Iris pigment epithelial cell (primary cell): ENCODE measurements at regions not wholly inside any gene's neighbourhood (a gene's known extent, or its start where the extent isn't known, plus 50 kb on each side); places are given as distances from the start of the nearest gene placed in this dataset.
A peak's percentile ranks its signal among the peaks of the same experiment; 100 is the strongest.

Experiments used
- DNase-seq: peaks from one replicate; pipeline ENCODE4 v3.0.0-alpha.2; 2011; ENCODE audit warnings: low read depth

- no peak for DNase-seq
These were observed 89.0 kb upstream of the PTPRR start for GRCh38 chr12:71009430-71010142.

- DNase-seq = no peak
These were observed 88.1 kb upstream of the PTPRR start for GRCh38 chr12:71008616-71009015.

- DNase-seq = no peak
These were observed 87.4 kb upstream of the PTPRR start for GRCh38 chr12:71007781-71008404.

GRCh38 chr12:71007020-71007419, 86.5 kb upstream of the PTPRR start:
- DNase-seq = no peak

- DNase-seq = no peak
These were observed 84.6 kb upstream of the PTPRR start for GRCh38 chr12:71005166-71005565.

GRCh38 chr12:71004578-71004977, 84.0 kb upstream of the PTPRR start:
- DNase-seq = no peak

GRCh38 chr12:71000748-71001147, 80.2 kb upstream of the PTPRR start:
- no peak for DNase-seq

- DNase-seq = no peak
These were observed 79.7 kb upstream of the PTPRR start for GRCh38 chr12:71000255-71000654.

- peak; percentile 93 for DNase-seq
These were observed 73.8 kb upstream of the PTPRR start for GRCh38 chr12:70994217-70994788.

GRCh38 chr12:70989232-70989631, 68.7 kb upstream of the PTPRR start:
- peak; percentile 29 for DNase-seq

GRCh38 chr12:70985850-70986249, 65.3 kb upstream of the PTPRR start:
- peak; percentile 77 for DNase-seq

GRCh38 chr12:70983692-70984091, 63.2 kb upstream of the PTPRR start:
- DNase-seq = peak; percentile 50

- DNase-seq = peak; percentile 59
These were observed 62.5 kb upstream of the PTPRR start for GRCh38 chr12:70982991-70983390.

GRCh38 chr12:70982286-70982685, 61.7 kb upstream of the PTPRR start:
- DNase-seq = peak; percentile 73

GRCh38 chr12:70971001-70971794, 50.7 kb upstream of the PTPRR start:
- peak; percentile 69 for DNase-seq
